Activated CD4-positive, alpha-beta T cell treated with anti-CD3 and anti-CD28 coated beads, Interleukin-2, amount 50 U/mL, for 48 hours (primary cell): ENCODE measurements at regions not wholly inside any gene's neighbourhood (a gene's known extent, or its start where the extent isn't known, plus 50 kb on each side); places are given as distances from the start of the nearest gene placed in this dataset.

Source experiments
- DNase-seq, 2 experiments: peaks; one replicate each; pipeline ENCODE4 v3.0.0-alpha.2; 2020

DNA sequence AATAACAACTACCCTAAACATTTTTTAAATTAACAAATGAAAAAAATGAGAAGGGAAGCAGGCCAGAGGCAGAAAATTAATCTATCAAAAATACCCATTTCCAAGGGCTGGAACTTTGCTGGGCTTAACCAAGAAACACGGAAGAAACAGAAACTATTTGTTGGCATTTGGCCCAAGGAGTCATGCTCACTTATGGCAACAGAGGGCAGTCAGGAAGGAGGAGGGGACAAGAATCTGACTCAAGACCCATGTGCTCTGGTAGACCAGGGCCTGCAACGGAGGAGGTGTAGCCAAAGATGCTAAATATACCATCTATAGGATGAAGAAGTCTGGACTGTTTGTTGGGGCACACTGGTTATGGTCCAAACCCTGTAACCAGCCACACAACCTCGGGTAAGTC, 496.7 kb downstream of the COG6 start:
- no peak for DNase-seq

DNA sequence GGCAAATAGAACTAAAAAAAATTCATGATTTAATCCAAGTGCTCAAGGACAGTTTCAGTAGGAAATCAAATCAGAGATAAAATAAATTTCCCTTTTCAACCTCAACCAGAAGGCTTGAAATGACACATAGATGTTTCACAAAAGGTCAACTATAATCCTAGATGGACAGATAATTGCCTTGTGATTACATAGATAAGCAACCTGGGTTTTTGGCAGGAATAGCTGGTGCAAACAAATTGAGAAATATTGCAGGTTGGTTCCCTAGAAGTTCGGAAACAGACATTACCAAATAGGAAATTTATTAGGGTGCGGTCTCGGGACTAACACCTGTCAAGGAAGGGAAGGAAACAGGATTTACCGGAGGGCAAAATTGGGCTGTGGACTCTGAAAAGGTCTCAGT, 497.5 kb downstream of the COG6 start:
- no peak for DNase-seq

DNA sequence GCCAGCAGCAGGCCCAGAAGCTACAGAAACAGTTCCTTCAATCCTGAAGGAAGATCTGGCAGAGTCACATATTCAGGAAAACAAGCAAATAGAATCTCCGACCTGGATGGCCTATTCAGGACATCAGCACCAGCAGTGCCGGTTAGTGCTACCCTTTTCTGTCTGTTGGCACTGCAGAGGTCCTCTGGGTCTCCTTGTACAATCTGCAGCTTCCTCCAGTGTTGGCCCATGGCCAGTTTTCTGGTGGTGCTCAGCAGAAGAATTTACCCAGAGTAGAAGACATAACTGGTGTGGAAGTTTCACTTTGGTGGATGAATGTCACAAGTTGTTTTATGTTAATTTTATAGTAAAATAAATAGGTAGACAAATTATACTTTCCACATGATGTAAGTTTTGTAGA, 498.1 kb downstream of the COG6 start:
- no peak for DNase-seq

DNA sequence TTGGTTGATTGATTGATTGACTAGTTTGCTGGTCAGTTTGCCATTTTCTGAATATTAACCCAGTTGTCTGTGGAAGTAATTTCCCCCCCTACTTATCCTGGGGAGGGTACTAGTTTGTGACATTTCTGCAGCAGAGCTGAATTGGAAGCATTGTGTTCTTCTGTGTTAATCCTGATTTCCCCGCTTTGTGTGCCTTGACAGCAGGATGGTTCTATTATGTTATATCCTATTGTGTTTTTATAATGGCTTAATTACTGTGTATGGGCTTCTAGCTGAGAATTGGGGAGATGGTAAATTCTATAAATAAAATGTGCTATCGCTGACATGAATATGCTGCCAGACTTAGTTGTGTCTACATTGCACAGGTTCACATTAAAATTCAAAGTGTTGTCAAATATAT, 499.7 kb downstream of the COG6 start:
- no peak for DNase-seq

DNA sequence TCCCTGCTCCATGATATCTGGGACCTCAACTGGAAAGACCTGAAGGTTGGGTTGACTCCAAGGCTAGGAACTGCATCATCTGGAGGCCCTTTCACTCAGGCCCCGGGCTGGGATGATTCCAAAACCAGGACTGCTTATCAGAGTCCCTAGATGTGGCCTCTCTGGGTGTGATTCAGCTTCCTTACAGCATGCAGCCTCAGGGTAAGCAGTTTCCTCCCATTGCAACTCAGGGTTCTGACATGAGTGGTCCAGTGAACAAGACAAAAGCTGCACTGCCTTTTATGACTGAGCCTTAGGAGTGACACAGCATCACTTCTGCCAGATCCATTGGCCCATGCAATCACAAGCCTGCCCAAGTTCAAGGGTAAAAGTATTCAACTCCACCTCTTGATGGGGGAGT, 502.8 kb downstream of the COG6 start:
- no peak for DNase-seq

DNA sequence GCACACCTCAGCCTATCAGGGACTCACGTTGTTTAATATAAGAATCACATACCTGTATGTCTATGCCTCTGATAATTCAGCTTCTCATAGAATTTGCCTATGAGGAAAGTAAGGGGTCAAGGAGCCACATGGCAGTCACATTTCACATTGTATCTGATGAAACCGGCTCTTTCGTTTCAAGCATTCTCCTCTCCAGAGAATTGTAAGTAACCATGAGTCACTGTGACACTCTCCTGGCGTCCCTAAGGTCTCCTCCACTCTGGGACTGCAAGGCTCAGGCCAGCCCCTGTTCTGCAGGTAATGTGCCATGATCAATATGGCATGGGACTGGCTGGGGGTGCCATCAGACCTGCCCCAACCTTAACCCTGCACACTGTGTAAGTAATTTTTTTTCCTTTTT, 503.3 kb downstream of the COG6 start:
- DNase-seq, result no peak

DNA sequence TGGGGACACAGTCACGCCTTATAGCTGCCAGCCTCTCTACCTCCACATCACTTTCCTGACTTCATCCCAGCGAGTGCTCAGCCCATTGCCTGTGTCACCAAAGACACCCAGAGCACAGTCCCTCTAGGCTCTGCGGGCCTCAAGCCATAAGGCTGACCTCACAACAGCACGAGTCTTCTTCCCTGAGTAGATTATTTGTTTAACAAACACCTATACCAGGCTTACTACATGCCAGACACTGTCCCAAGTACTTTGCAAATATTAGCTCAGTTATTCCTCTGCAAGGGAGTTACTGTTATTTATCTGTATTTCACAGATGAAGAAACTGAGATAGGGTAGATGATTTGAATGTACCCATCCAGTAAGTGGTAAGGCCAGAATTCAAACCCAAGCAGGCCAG, 504.3 kb downstream of the COG6 start:
- no peak for DNase-seq

DNA sequence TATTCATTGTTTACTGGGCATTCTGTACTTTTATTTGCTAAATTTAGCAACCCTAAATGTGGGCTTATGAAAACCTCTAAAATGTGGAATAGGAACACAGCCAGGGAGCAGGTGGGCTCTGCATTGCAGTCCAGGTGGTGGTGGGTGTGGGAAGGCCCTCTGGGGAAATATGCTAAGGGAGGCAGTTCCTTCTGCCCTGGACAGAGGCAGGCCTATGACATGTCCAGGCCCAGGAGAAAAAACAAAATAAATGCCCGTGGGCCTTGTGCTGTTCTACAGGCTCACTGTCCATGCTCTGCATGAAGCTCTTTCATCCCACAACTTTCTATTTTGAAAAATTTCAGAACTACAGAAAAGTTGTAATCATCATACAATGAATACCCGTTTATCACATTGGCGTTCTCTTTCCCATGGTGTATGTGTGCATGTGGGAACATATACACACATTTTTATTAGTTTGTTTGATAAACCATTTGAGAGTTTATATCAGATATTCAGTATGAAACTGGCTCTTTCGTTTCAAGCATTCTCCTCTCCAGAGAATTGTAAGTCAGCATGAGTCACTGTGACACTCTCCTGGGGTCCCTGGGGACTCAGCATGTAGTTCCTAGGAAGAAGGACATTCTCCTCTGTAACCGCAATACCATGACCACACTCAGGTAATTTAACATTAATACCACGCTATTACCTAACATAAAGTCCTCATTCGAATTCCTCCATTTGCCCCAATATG, 505.3 kb downstream of the COG6 start:
- DNase-seq, result no peak

DNA sequence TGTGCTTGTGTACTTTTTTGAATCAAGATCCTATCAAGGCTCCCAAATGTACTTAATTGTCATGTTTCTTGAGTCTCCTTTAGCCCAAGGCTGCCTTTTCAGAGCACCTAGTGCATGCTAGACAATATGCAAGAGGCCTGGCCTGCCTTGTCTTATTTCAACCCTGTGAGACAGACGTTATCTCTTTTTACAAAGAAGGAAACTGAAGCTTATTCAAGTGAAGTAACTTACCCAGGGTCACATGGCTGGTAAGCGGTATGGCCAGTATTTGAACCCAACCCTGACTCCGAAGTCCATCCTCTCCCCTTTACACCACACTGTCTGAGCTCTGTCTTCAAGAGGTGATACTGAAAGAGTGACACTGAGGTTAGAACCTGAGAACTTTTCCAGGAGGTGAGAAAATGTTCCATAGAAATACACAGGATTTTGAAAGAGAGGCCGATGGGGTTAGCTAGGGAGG, 505.1 kb downstream of the FOXO1 start:
- no peak for DNase-seq

DNA sequence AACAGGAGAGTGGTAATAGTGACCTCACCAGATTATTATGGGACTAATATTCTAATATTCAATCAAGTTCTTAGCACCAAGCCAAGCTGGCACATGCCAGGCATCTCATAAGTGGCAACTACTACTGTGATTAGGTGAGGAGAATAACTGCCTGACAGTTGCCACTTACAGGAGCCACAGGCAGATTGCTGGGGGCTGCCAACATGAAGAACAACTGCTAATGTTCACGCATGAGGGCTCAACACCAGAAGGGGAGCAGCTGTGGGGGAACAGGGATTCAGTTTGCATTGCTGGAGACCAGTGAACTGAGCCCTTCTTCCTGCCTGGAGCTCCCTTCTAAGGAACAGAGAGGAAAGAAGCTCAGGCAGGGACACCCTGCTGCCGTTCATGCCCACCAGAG, 504.5 kb downstream of the FOXO1 start:
- no peak for DNase-seq

DNA sequence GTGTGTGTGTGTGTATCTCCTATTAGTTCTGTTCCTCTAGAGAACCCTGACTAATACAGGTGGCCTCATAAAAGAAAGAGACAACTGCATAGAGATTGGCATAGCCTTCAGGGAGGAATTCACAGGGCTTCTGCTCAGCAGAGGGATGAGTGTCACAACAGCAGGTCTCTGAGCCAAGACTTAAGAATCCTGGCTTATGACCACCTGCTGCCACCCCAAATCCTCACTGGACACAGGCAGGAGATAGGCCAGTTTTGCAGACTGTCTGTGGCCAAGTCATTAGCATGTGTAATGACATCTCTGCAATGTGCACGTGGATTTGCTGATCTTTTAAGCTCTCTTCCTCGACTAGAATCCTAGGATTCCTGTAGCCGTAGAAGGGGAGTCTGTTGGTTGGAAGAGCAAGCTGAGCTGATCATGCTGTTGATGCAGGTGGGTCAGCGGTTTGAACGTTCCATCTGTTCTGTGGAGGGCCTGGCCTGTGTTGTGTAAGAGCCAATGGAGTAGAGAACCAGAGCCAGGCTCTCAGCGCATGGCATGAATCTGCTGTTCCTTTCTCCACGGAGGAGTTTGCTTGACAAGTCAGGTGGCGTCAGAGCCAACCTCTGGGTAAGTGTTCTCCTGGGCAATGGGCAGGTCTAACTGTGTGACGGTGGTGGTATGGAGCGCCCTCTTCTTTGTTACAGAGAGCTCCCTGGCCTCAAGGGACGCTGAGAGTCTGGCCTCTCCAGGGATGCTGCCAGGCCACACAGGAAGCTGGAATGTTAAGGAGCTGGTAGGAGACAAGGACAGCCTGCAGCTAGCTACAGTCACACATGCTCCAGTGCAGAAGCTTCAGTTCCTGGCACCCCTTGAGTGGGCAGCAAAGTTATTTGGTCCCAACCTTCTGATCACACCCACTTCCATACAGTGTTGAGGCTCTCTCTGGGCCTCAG, 503.1 kb downstream of the FOXO1 start:
- no peak for DNase-seq

DNA sequence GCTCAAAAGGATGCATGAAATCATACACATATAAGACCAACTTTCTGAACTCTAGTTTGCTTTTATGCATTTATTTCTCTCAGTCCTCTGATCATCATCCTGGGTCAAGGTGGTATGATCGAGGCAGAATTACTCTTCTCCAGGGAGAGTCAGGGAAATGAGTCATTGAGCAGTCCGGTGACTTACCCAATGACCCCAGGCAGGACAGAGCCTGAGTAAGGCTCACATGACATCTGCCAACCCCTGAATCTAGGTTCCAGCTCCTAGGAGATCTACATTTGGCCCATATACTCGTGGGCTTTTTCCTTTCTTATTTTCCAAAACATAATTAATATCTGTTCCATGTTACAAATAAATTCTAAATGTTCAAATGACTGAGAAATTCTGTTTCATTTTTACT, 502.3 kb downstream of the FOXO1 start:
- DNase-seq, result no peak

DNA sequence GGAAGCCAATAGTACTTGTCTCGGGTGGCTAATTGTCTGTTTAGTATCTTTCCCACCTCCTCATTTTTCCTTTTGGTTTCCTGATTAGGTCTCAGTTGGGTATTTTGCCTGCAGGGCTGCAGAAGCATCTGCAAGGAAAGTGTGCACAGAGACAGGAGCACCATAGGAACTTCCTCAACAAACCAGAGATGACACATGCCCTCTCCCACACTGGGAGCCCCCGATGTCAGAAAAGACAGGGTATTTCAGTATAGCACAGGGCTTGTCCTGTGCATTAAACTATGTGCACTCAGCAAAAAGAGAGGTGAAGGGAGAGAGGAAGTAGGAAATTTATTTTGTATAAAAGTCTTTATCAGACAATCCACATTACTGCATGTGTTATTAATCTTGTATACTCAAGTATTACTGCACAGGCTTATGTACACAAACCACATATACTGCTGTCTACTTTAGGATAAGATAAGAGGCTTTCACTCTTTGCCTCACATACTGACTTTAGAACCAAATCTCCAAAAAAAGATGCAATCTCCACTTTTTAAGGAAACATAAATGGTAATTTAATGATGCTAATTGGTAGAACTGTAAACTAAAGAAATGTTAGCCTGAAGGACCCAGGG, 501.0 kb downstream of the FOXO1 start:
- no peak for DNase-seq

DNA sequence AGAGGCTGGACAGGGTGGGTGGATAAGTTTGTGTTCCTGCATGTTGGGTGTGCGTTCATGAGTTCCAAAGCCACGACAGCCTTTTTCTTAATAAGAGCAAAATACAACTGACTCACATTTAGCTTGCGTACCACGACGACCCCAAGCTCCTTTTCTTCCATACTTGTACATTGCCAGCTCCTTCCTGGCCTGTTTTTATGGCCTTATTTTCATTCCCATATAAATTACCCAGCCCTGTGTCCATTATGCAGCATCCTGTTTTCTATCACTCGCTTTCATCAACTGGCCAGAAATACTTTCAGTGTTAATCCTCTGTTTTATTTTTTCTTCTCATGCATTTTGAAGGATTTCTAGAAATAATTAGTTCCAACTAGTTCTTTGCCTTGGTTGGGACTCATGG, 499.1 kb downstream of the FOXO1 start:
- no peak for DNase-seq

DNA sequence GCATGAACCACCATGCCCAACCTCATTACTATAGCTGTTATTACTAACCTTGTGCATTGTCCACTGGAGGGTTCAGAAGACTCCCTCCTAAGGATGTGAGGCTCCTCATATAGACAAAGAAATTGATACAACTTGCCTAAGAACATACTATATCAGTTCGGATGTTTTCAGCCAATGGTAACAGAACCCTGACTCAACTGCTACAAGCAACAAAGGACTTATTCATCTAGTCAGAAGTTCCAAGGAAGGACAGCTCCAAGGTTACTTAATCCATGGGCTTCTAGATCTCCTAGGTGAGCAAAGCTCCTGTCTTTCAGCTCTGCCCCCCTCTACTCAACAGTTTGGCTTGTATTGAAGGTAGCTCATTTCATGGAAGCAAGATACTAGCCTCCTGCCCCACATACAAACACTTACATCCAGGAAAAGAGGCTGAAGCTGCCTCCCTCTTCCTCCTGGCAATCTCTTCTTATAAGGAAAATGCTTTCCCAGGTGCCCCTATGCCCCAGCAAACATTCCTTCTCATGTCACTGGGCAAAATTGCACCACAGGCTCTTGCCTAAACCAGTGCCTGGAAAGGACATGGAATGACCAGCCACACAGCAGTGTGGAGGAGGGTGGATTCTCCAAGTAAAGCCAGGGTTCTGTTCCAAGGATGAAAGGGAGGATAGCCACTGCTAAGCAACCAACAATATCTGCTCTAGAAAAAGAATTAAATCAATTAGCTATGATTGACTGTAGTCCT, 497.8 kb downstream of the FOXO1 start:
- DNase-seq, result no peak

DNA sequence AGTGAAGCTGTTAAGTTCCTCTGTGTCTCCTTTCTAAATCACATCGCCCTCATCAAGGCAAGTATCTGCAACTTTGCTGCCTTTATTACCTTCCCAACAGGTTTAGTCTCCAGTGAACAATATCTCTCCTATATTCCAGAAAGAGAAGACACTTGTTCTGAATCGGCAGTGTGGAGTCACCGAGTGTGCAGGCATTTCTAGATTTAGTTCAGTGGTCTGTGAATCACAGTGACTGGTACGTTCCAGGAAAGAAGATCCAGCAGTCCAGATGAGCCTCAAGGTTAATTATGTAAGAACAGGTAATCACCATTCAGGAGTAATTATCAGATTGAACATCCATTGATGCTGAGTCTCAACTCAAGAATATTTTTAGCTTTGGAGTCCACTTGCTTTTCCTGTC, 497.0 kb downstream of the FOXO1 start:
- DNase-seq, result no peak

DNA sequence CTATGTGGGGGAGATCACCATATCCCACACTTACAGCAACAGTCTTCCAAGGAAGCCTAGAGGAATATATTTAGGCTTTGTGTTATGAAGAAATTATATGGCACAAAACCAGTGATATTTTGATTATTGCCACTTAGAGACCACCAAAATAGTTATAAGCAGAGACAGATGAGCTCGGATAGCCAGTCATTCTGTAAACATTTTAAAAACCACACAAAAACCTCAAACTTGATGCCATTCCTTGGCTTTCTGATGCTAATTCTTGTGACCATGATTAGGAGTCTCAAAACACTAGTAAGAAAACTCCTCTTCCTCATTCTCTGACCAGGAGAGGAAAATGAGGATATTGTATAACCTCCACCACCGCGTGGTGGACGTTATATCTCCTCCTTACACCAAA, 496.4 kb downstream of the FOXO1 start:
- no peak for DNase-seq

DNA sequence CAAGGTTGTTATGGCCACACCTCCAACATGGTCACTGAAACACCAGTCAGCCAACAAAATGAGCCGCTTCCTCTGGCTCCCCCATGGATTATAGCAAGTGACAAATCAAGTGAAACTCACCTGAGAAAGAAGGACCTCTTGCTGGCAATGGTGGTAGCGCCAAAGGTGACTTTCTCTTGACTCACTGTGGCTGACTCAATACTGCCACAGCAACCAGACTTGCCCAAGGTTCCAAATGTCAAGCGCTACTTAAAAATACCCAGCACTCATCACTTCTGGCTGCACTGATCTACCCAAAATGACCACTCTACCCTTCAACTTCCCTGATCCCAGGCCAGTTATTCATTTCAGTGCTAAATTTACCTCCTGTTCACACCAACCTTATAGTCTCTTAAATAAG, 495.5 kb downstream of the FOXO1 start:
- DNase-seq, result peak; percentile 39 to 64

DNA sequence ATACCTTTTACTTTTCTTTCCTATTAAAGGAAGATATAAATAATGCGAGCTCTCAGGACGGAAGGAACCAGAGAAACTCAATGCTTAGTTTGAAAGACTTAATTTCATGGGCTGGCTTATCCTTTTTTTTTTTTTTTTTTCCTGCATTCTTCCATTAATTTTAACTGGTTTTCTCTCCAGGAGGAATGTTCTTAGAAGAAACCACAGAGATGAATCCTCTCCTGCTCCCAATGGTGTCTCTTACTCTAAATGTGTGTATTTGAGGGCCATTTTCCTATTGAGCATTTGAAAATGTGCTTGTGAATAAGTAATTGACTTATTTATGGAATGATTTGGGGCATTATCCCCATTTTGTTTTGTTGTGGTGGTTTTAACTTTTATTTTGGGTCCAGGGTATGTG, 494.9 kb downstream of the FOXO1 start:
- DNase-seq, result no peak

DNA sequence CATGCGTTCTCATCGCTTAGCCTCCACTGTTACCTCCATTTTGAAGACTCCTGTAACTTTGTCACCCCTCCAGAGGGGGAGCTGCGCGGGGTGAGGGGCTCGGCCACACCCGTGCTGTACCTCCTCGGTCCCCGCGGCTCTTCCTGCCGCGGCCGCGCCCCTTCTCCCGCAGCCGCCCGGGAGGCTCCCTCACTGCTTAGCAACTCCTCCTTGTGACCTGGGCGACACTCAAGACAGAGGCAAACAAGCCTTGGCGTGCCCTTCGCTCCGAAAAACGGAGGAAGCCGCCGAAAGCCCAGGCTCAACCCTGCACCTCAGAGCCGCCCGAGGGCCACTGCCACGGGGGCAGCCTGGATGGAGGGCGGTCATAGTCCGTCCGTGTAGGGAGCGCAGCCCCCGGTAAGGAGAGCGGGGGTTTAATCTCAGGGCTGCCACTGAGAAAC, 494.3 kb downstream of the FOXO1 start:
- no peak for DNase-seq

DNA sequence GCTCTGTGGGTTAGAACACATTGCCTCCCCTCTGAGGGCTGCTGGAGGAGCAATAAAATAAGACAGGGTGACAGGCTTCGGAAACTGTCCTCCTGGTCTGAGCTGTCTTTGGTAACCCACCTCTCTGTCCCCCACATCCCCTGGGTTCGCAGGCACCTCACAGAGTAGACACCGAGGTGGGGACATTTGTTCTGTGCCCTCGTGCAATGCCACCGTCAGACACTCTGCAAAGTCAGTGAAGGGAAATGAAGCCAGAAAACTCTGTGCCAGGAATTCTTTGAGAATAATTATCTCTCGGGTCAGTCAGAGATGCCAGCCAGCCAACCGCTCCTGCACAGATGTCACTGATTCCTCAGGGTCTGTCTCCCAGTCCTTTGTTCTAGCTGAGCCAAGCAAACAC, 493.6 kb downstream of the FOXO1 start:
- DNase-seq, result no peak

DNA sequence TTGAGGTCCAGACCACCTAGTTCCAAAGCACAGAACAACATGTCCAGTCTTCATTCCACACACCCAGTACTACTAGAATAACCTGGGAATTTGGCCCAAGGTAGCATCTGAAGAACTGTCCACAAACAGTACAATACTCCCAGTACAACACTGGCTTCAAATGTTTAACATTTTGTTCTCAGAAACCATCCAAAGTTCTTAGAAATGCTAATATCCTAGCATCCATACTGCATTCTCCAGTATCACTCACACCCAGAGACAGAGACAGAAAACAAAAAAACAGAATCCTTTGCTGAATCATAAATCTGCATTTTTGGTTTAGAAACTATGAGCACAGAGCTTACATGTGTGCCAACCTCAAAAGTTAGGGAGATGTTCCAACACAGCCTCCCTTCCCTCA, 490.8 kb downstream of the FOXO1 start:
- no peak for DNase-seq

DNA sequence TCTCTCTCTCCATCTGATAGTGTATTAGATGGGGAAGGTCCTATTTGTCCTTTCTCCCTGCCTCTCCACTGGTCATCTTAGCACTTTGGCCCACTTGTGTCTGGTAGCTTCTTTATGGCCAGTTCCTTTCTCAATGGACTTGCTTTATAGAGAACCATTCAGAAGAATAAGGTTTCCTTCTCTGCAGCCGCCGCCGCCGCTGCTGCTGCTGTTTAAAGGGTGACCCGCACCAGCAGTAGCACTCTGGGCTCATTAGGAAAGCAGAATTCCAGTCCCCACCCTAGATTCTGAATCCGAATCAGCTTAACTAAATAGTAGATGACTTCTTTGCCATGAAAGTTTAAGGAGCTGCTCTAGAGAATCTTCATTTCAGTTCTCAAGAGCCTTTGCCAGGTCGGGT, 490.2 kb downstream of the FOXO1 start:
- DNase-seq, result no peak
